HG03025 (cell line): ENCODE measurements at regions not wholly inside any gene's neighbourhood (a gene's known extent, or its start where the extent isn't known, plus 50 kb on each side); places are given as distances from the start of the nearest gene placed in this dataset.

ENCODE experiments used
- ATAC-seq: cut with Tn5 transposase; IDR thresholded peaks from one replicate; pipeline ENCODE4 v1.9.1; 2021; ENCODE audit warnings: mild to moderate bottlenecking, moderate library complexity; ENCODE audit not compliant: unreplicated experiment, low FRiP score

- no peak for ATAC-seq
Observed at GRCh38 chr3:153069598-153070510, 92.2 kb upstream of the RAP2B start.

GRCh38 chr3:153070511-153070868 is 91.5 kb upstream of the RAP2B start:
- no peak for ATAC-seq

- ATAC-seq, result no peak
Observed at GRCh38 chr3:153072382-153072781, 89.6 kb upstream of the RAP2B start.

- no peak for ATAC-seq
Observed at GRCh38 chr3:153072856-153073255, 89.2 kb upstream of the RAP2B start.

GRCh38 chr3:153073636-153074035 is 88.4 kb upstream of the RAP2B start:
- no peak for ATAC-seq

GRCh38 chr3:153078826-153079225 is 83.2 kb upstream of the RAP2B start:
- no peak for ATAC-seq

- no peak for ATAC-seq
Observed at GRCh38 chr3:153079386-153079785, 82.6 kb upstream of the RAP2B start.

GRCh38 chr3:153080778-153081240 is 81.2 kb upstream of the RAP2B start:
- ATAC-seq, result no peak

GRCh38 chr3:153084431-153084830 is 77.6 kb upstream of the RAP2B start:
- no peak for ATAC-seq

- ATAC-seq, result no peak
Observed at GRCh38 chr3:153087595-153088566, 74.1 kb upstream of the RAP2B start.

GRCh38 chr3:153089620-153090019 is 72.4 kb upstream of the RAP2B start:
- no peak for ATAC-seq

GRCh38 chr3:153090973-153091372 is 71.1 kb upstream of the RAP2B start:
- ATAC-seq, result peak; percentile 78

GRCh38 chr3:153093629-153094028 is 68.4 kb upstream of the RAP2B start:
- no peak for ATAC-seq

- ATAC-seq, result no peak
Observed at GRCh38 chr3:153094386-153094785, 67.6 kb upstream of the RAP2B start.

- no peak for ATAC-seq
Observed at GRCh38 chr3:153095441-153095840, 66.6 kb upstream of the RAP2B start.

GRCh38 chr3:153096731-153097131 is 65.3 kb upstream of the RAP2B start:
- ATAC-seq, result no peak

GRCh38 chr3:153097213-153097612 is 64.8 kb upstream of the RAP2B start:
- ATAC-seq, result no peak

GRCh38 chr3:153099131-153099530 is 62.9 kb upstream of the RAP2B start:
- ATAC-seq, result no peak

GRCh38 chr3:153103406-153103945 is 58.5 kb upstream of the RAP2B start:
- no peak for ATAC-seq

GRCh38 chr3:153110041-153110440 is 52.0 kb upstream of the RAP2B start:
- no peak for ATAC-seq

- ATAC-seq, result no peak
Observed at GRCh38 chr3:153111016-153111415, 51.0 kb upstream of the RAP2B start.
